Transverse colon (tissue), 3 donors: ENCODE measurements at regions not wholly inside any gene's neighbourhood (a gene's known extent, or its start where the extent isn't known, plus 50 kb on each side); places are given as distances from the start of the nearest gene placed in this dataset.

Experiments
- EP300 ChIP-seq: sonication (generic); formaldehyde crosslinking; IDR thresholded peaks from one replicate; pipeline ENCODE4 v1.6.1; 2017; ENCODE audit warnings: antibody characterized with exemption, low read depth
- POLR2AphosphoS5 ChIP-seq, 3 donors: sonication (generic); formaldehyde crosslinking; IDR thresholded peaks; one replicate each; pipeline ENCODE4 v1.6.1; 2016; ENCODE audit warnings: antibody characterized with exemption in 3 of 3

DNA sequence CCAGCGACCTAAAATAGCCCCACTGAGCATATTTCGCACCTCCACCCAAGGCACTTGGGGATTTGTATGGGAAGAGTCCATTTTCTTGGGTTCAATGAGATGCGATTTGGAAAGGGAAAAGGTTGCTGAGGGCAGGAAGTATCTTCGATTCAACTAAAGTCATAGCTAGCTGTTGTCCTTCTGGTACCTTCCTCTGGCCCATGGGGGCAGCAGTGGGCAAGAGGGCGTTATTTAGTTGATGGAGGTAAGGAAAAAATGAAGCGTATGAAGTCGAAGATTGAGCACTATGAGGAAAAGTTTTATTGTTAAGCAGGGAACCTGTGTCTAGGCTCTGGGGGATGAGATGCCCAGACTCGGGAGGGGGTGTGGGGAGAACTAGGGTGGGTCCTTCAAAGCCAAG lies 135.4 kb downstream of the EVX1 start:
- TF ChIP-seq EP300: no peak
- TF ChIP-seq POLR2AphosphoS5 (IDR thresholded peaks at IDR 0.05): no peak
